Gastrocnemius medialis (tissue), 4 donors: ENCODE measurements at regions not wholly inside any gene's neighbourhood (a gene's known extent, or its start where the extent isn't known, plus 50 kb on each side); places are given as distances from the start of the nearest gene placed in this dataset.

Experiments
- CTCF ChIP-seq, 5 experiments: fragments of 450-650 bp in 3 of 5; fragments of 200-600 bp in 2 of 5; sonication (generic) in 2 of 5; IDR thresholded peaks in 4 of 5; conservative IDR thresholded peaks in 1 of 5; 1 replicate in 4 of 5; 2 replicates in 1 of 5; pipeline ENCODE4 v1.5.1; 2016 to 2019; ENCODE audit warnings: antibody characterized with exemption in 5 of 5, mild to moderate bottlenecking in 3 of 5, moderate library complexity in 3 of 5
- POLR2A ChIP-seq, 2 donors: fragments of 450-650 bp; IDR thresholded peaks; one replicate each; pipeline ENCODE4 v1.6.1; 2017; ENCODE audit warnings: antibody characterized with exemption in 2 of 2, mild to moderate bottlenecking in 2 of 2, moderate library complexity in 2 of 2

- TF ChIP-seq POLR2A (IDR thresholded peaks at IDR 0.05): no peak
- no peak for TF ChIP-seq CTCF (IDR thresholded peaks at IDR 0.05 in 4 of 5, conservative IDR thresholded peaks at IDR 0.05 in 1 of 5)
These were observed 810.1 kb downstream of the PLA2G4A start for GRCh38 chr1:187638733-187639434.
